ENCODE measurements at regions not wholly inside any gene's neighbourhood (a gene's known extent, or its start where the extent isn't known, plus 50 kb on each side); places are given as distances from the start of the nearest gene placed in this dataset.

GRCh38 chr17:51374209-51374608 lies 113.9 kb downstream of the UTP18 start:
- DNase-seq (ENCODE audit: extremely low spot score): no peak
- Histone ChIP-seq H3K27me3 (no peaks in the 10 kb centered on the region), H3K9me3 (no peaks in the 10 kb centered on the region), H3K4me1 (peaks cover 0 to 7% (median 2%) of the 10 kb centered on the region in 4 donors), H3K27ac (replicated peaks in 1 of 4) (no peak overlapping the region), H3K4me3 (no peak overlapping the region), H3K36me3 (no peaks in the 10 kb centered on the region)
- TF ChIP-seq CTCF (IDR thresholded peaks at IDR 0.05) (no peak), EP300 (IDR thresholded peaks at IDR 0.05) (no peak), POLR2AphosphoS5 (IDR thresholded peaks at IDR 0.05) (no peak), POLR2A (IDR thresholded peaks at IDR 0.05; ENCODE audit: low read depth) (no peak)
- 71% methylated on average over 3 of the region's 4 CpGs for WGBS
- intact Hi-C loops (cut with DNase I): no loop called here

- peaks cover 0 to 7% (median 2%) of the 10 kb centered on the region in 4 donors for H3K4me1 ChIP-seq
- WGBS: 75% methylated on average over 3 of the region's 3 CpGs
- H3K4me3 ChIP-seq: no peak overlapping the region
- no peaks in the 10 kb centered on the region for H3K27me3 ChIP-seq
- no peak overlapping the region for H3K27ac ChIP-seq (replicated peaks in 1 of 4)
- no peaks in the 10 kb centered on the region for H3K9me3 ChIP-seq
- DNase-seq (ENCODE audit: extremely low spot score): no peak
- intact Hi-C loops (cut with DNase I): no loop called here
- no peaks in the 10 kb centered on the region for H3K36me3 ChIP-seq
- no peak for TF ChIP-seq CTCF (IDR thresholded peaks at IDR 0.05)
- TF ChIP-seq POLR2A (IDR thresholded peaks at IDR 0.05; ENCODE audit: low read depth): no peak
- TF ChIP-seq EP300 (IDR thresholded peaks at IDR 0.05): no peak
- TF ChIP-seq POLR2AphosphoS5 (IDR thresholded peaks at IDR 0.05): no peak
Measured at GRCh38 chr17:51375771-51376170, 115.4 kb downstream of the UTP18 start.

GRCh38 chr17:51376739-51377138 lies 116.4 kb downstream of the UTP18 start:
- TF ChIP-seq POLR2AphosphoS5 (IDR thresholded peaks at IDR 0.05) (no peak), POLR2A (IDR thresholded peaks at IDR 0.05; ENCODE audit: low read depth) (no peak), CTCF (IDR thresholded peaks at IDR 0.05) (no peak), EP300 (IDR thresholded peaks at IDR 0.05) (no peak)
- no peaks in the 10 kb centered on the region for H3K9me3 ChIP-seq
- no peaks in the 10 kb centered on the region for H3K36me3 ChIP-seq
- peaks cover 0 to 4% (median 2%) of the 10 kb centered on the region in 4 donors for H3K4me1 ChIP-seq
- no peak overlapping the region for H3K4me3 ChIP-seq
- 94% methylated on average over 1 of the region's 1 CpG for WGBS
- intact Hi-C loops (cut with DNase I): no loop called here
- H3K27me3 ChIP-seq: no peaks in the 10 kb centered on the region
- H3K27ac ChIP-seq (replicated peaks in 1 of 4): no peak overlapping the region
- DNase-seq (ENCODE audit: extremely low spot score): no peak

- 70% methylated on average over 1 of the region's 1 CpG for WGBS
- no peak for TF ChIP-seq EP300 (IDR thresholded peaks at IDR 0.05)
- TF ChIP-seq CTCF (IDR thresholded peaks at IDR 0.05): no peak
- no peak for TF ChIP-seq POLR2AphosphoS5 (IDR thresholded peaks at IDR 0.05)
- TF ChIP-seq POLR2A (IDR thresholded peaks at IDR 0.05; ENCODE audit: low read depth): no peak
Measured at GRCh38 chr17:51381262-51381661, 120.9 kb downstream of the UTP18 start.

GRCh38 chr17:51385208-51385607 lies 124.9 kb downstream of the UTP18 start:
- intact Hi-C loops (cut with DNase I): no loop called here
- TF ChIP-seq CTCF (IDR thresholded peaks at IDR 0.05) (no peak), POLR2A (IDR thresholded peaks at IDR 0.05; ENCODE audit: low read depth) (no peak), EP300 (IDR thresholded peaks at IDR 0.05) (no peak), POLR2AphosphoS5 (IDR thresholded peaks at IDR 0.05) (no peak)
- no peaks in the 10 kb centered on the region for H3K27me3 ChIP-seq
- H3K4me3 ChIP-seq: no peak overlapping the region
- H3K9me3 ChIP-seq: no peaks in the 10 kb centered on the region
- no peak overlapping the region for H3K27ac ChIP-seq (replicated peaks in 1 of 4)
- H3K36me3 ChIP-seq: no peaks in the 10 kb centered on the region
- no peaks in the 10 kb centered on the region for H3K4me1 ChIP-seq
- WGBS: 88% methylated on average over 20 of the region's 20 CpGs
- DNase-seq (ENCODE audit: extremely low spot score): no peak

More at GRCh38 chr17:51381262-51381661, 120.9 kb downstream of the UTP18 start:
- H3K36me3 ChIP-seq: no peaks in the 10 kb centered on the region
- no peaks in the 10 kb centered on the region for H3K4me1 ChIP-seq
- intact Hi-C loops (cut with DNase I): no loop called here
- no peak for DNase-seq (ENCODE audit: extremely low spot score)
- no peaks in the 10 kb centered on the region for H3K27me3 ChIP-seq
- no peak overlapping the region for H3K4me3 ChIP-seq
- H3K9me3 ChIP-seq: no peaks in the 10 kb centered on the region
- H3K27ac ChIP-seq (replicated peaks in 1 of 4): no peak overlapping the region

Measured in esophagus muscularis mucosa (tissue), 4 donors.